H1 (cell line): ENCODE measurements at regions not wholly inside any gene's neighbourhood (a gene's known extent, or its start where the extent isn't known, plus 50 kb on each side); places are given as distances from the start of the nearest gene placed in this dataset.

Experiments used
- CTCF ChIA-PET: fragments of 300-600 bp; sonication (Branson Sonifier 250); formaldehyde crosslinking; loops from one replicate; lab custom pipeline; 2021; ENCODE audit not compliant: partially characterized antibody; lab: Charles Lee
- POLR2A ChIA-PET: fragments of 300-600 bp; sonication (Branson Sonifier 250); formaldehyde crosslinking; loops from one replicate; lab custom pipeline; 2021; ENCODE audit warnings: inconsistent platforms; ENCODE audit not compliant: partially characterized antibody; lab: Charles Lee
- DNase-seq, 2 experiments: peaks; one replicate each; pipeline versions ENCODE4 v3.0.0 to v3.0.0-alpha.2; 2010 to 2022; ENCODE audit warnings: low spot score in 2 of 2, low read depth in 1 of 2, mixed read lengths in 1 of 2
- FAIRE-seq: peaks from 2 replicates; lab custom pipeline; 2011; peaks lifted over from hg19 to GRCh38; lab: Jason Lieb, UNC
- H2AFZ ChIP-seq: 2 replicates; pipeline ENCODE4 v1.8.1; 2012; ENCODE audit warnings: low read length, inconsistent platforms
- H2AK5ac ChIP-seq: 2 replicates; pipeline ENCODE4 v1.6.1; 2013; ENCODE audit warnings: low read depth, low read length
- H2BK120ac ChIP-seq: replicated peaks from 2 replicates; pipeline ENCODE3; 2013; ENCODE audit warnings: low read depth, low read length, inconsistent platforms
- H2BK12ac ChIP-seq: 2 replicates; pipeline ENCODE4 v1.6.1; 2013; ENCODE audit warnings: low read depth, low read length
- H2BK15ac ChIP-seq: 2 replicates; pipeline ENCODE4 v1.6.1; 2013; ENCODE audit warnings: low read length
- H2BK20ac ChIP-seq: 2 replicates; pipeline ENCODE4 v1.6.1; 2013; ENCODE audit warnings: low read length
- H2BK5ac ChIP-seq: 2 replicates; pipeline ENCODE4 v1.6.1; 2013; ENCODE audit warnings: low read depth, low read length
- H3K14ac ChIP-seq: 2 replicates; pipeline ENCODE4 v1.6.1; 2013; ENCODE audit warnings: inconsistent platforms; ENCODE audit not compliant: insufficient read length
- H3K18ac ChIP-seq: 2 replicates; pipeline ENCODE4 v1.6.1; 2013; ENCODE audit warnings: low read length; ENCODE audit errors: extremely low read depth
- H3K23ac ChIP-seq: 2 replicates; pipeline ENCODE4 v1.6.1; 2013; ENCODE audit warnings: inconsistent platforms; ENCODE audit not compliant: insufficient read length
- H3K23me2 ChIP-seq: 2 replicates; pipeline ENCODE4 v1.6.1; 2013; ENCODE audit warnings: low read depth, low read length
- H3K27ac ChIP-seq: 2 replicates; pipeline ENCODE4 v1.6.1; 2011; ENCODE audit warnings: low read depth, low read length, inconsistent platforms
- H3K27me3 ChIP-seq, 4 experiments: replicated peaks in 1 of 4; 1 replicate in 1 of 4; 2 replicates in 3 of 4; pipeline versions ENCODE4 v1.6.1 to v1.8.1; 2011 to 2013; ENCODE audit warnings: low read length in 3 of 4, mild to moderate bottlenecking in 3 of 4, inconsistent platforms in 2 of 4, mixed read lengths in 2 of 4, moderate library complexity in 1 of 4; ENCODE audit not compliant: control insufficient read depth in 3 of 4, insufficient read depth in 3 of 4; ENCODE audit errors: extremely low read depth in 1 of 4
- H3K36me3 ChIP-seq, 4 experiments: 2 replicates each; pipeline versions ENCODE4 v1.6.1 to v1.8.1; 2011 to 2013; ENCODE audit warnings: mild to moderate bottlenecking in 4 of 4, low read length in 3 of 4, moderate library complexity in 2 of 4, control low read depth in 1 of 4, inconsistent platforms in 1 of 4; ENCODE audit not compliant: insufficient read depth in 4 of 4, control insufficient read depth in 2 of 4
- H3K4ac ChIP-seq: replicated peaks from 2 replicates; pipeline ENCODE3; 2013; ENCODE audit warnings: low read length, low read depth, mixed read lengths, inconsistent platforms; ENCODE audit not compliant: insufficient read length
- H3K4me1 ChIP-seq, 4 experiments: replicated peaks in 1 of 4; 1 replicate in 1 of 4; 2 replicates in 3 of 4; pipeline versions ENCODE4 v1.6.1 to v1.8.1; 2011 to 2013; ENCODE audit warnings: low read length in 3 of 4, inconsistent platforms in 2 of 4, mixed read lengths in 1 of 4; ENCODE audit not compliant: insufficient read depth in 4 of 4, control insufficient read depth in 3 of 4
- H3K4me2 ChIP-seq, 2 experiments: 2 replicates each; pipeline versions ENCODE4 v1.6.1 to v1.8.1; 2011 to 2013; ENCODE audit warnings: low read depth in 2 of 2, low read length in 2 of 2, control low read depth in 1 of 2, inconsistent platforms in 1 of 2, mild to moderate bottlenecking in 1 of 2; ENCODE audit not compliant: insufficient read depth in 1 of 2
- H3K4me3 ChIP-seq, 4 experiments: fragments of 200-600, 300-600 bp in 1 of 4; sonication (generic), shearing (Covaris generic), sonication (Bioruptor Twin) in 1 of 4; 2 replicates each; pipeline versions ENCODE4 v1.5.1 to v1.8.1; 2011 to 2016; ENCODE audit warnings: low read length in 4 of 4, low read depth in 3 of 4, control low read depth in 2 of 4, inconsistent platforms in 2 of 4, mild to moderate bottlenecking in 2 of 4, mixed read lengths in 1 of 4, moderate library complexity in 1 of 4; ENCODE audit not compliant: insufficient read depth in 2 of 4; ENCODE audit errors: extremely low read depth in 1 of 4
- H3K56ac ChIP-seq: replicated peaks from 2 replicates; pipeline ENCODE3; 2013; ENCODE audit warnings: low read depth, mild to moderate bottlenecking, mixed read lengths, low read length, inconsistent platforms; ENCODE audit not compliant: insufficient read length
- H3K79me1 ChIP-seq: 2 replicates; pipeline ENCODE4 v1.6.1; 2013; ENCODE audit warnings: low read depth, low read length, control low read depth
- H3K79me2 ChIP-seq, 2 experiments: 2 replicates each; pipeline versions ENCODE4 v1.6.1 to v1.8.1; 2012 to 2013; ENCODE audit warnings: low read length in 2 of 2, mild to moderate bottlenecking in 2 of 2, inconsistent platforms in 1 of 2; ENCODE audit not compliant: insufficient read depth in 2 of 2, control insufficient read depth in 1 of 2
- H3K9ac ChIP-seq, 4 experiments: replicated peaks in 1 of 4; 1 replicate in 1 of 4; 2 replicates in 3 of 4; pipeline versions ENCODE4 v1.6.1 to v1.8.1; 2011 to 2013; ENCODE audit warnings: low read depth in 3 of 4, low read length in 3 of 4, control low read depth in 2 of 4, mild to moderate bottlenecking in 2 of 4, moderate library complexity in 2 of 4, inconsistent platforms in 1 of 4; ENCODE audit errors: extremely low read depth in 1 of 4
- H3K9me3 ChIP-seq, 2 experiments: 2 replicates each; pipeline versions ENCODE4 v1.6.1 to v1.8.1; 2012 to 2013; ENCODE audit warnings: mild to moderate bottlenecking in 2 of 2, moderate library complexity in 2 of 2, control low read depth in 1 of 2, inconsistent platforms in 1 of 2, low read depth in 1 of 2, low read length in 1 of 2, mixed read lengths in 1 of 2; ENCODE audit not compliant: insufficient read depth in 2 of 2
- H4K20me1 ChIP-seq, 2 experiments: replicated peaks in 1 of 2; 2 replicates each; pipeline versions ENCODE3 to v1.8.1; 2011 to 2013; ENCODE audit warnings: inconsistent platforms in 2 of 2, low read length in 2 of 2, mild to moderate bottlenecking in 1 of 2; ENCODE audit not compliant: insufficient read depth in 2 of 2, control insufficient read depth in 1 of 2
- H4K5ac ChIP-seq: 2 replicates; pipeline ENCODE4 v1.6.1; 2013; ENCODE audit warnings: low read length, low read depth, mixed read lengths, inconsistent platforms; ENCODE audit not compliant: insufficient read length
- H4K8ac ChIP-seq: 2 replicates; pipeline ENCODE4 v1.8.0; 2013; ENCODE audit warnings: mild to moderate bottlenecking, moderate library complexity, low read length, inconsistent platforms; ENCODE audit not compliant: insufficient read depth; ENCODE audit errors: extremely low read depth
- H4K91ac ChIP-seq: replicated peaks from 2 replicates; pipeline ENCODE3; 2013; ENCODE audit warnings: low read length, mixed read lengths, inconsistent platforms; ENCODE audit not compliant: insufficient read length
- KDM1A ChIP-seq: fragments of 200-600, 300-600 bp; sonication (generic); IDR thresholded peaks from 2 replicates; pipeline ENCODE4 v1.7.1; 2016; ENCODE audit warnings: mild to moderate bottlenecking, low read length, borderline replicate concordance
- WGBS, 2 experiments: shearing (Covaris generic) in 1 of 2; methylation state at CpG; one replicate each; pipeline versions ENCODE4 v1.1.6 to v1.1.7; 2013 to 2015; ENCODE audit warnings: low lambda C conversion rate in 2 of 2, mixed read lengths in 2 of 2, inconsistent platforms in 1 of 2, low coverage in 1 of 2, missing lambda C conversion rate in 1 of 2; ENCODE audit not compliant: insufficient replicate concordance in 2 of 2, insufficient coverage in 1 of 2, insufficient read length in 1 of 2; ENCODE audit errors: extremely low coverage in 1 of 2, missing lambda C conversion rate in 1 of 2; 5-methylcytosine and 5-hydroxymethylcytosine counted together

GRCh38 chr21:35414507-35415139 is 365.5 kb upstream of the RUNX1 start:
- Histone ChIP-seq H3K27me3 (no peaks in the 10 kb centered on the region), H3K4me3 (no peak overlapping the region), H3K9ac (no peak overlapping the region), H3K18ac (no peak overlapping the region; the same call in 1 of the 2 replicates), H2AFZ (peak overlapping the region; percentile 2; the same call in 1 of the 2 replicates), H2AK5ac (no peak overlapping the region), H4K8ac (no peak overlapping the region), H3K4ac (no peak overlapping the region), H3K79me1 (no peaks in the 10 kb centered on the region), H4K20me1 (no peaks in the 10 kb centered on the region), H3K23ac (no peak overlapping the region), H3K4me2 (0 out of 4 replicates have a peak overlapping the region, but pooled peaks of 1 of the 2 experiments have one; percentile 2), H3K9me3 (no peaks in the 10 kb centered on the region), H3K27ac (no peak overlapping the region), H3K4me1 (peaks cover 0 to 7% (median 3%) of the 10 kb centered on the region in 4 experiments; a peak in 4 of 7 replicates), H2BK15ac (no peak overlapping the region), H3K36me3 (no peaks in the 10 kb centered on the region), H3K23me2 (no peaks in the 10 kb centered on the region), H3K56ac (no peak overlapping the region), H4K91ac (no peak overlapping the region), H2BK120ac (no peak overlapping the region), H3K14ac (no peak overlapping the region), H2BK20ac (no peak overlapping the region), H3K79me2 (no peaks in the 10 kb centered on the region), H2BK5ac (no peak overlapping the region), H2BK12ac (no peak overlapping the region), H4K5ac (no peak overlapping the region)
- FAIRE-seq (no peak), DNase-seq (no peak)
- WGBS, 2 experiments: 82% methylated on average over 7 of the region's 7 CpGs; no CpG with 5 or more reads in 1 of the 2 experiments
- CTCF ChIA-PET: interaction anchor here (0.7 kb wide), 1 partner anchor 244 kb away, joined by 4 read pairs; no protein-coding TSS in a partner anchor
- POLR2A ChIA-PET: no interaction called here
- peak; percentile 30; the same call in 1 of the 2 replicates for TF ChIP-seq KDM1A
